B cell (primary cell): ENCODE measurements at regions not wholly inside any gene's neighbourhood (a gene's known extent, or its start where the extent isn't known, plus 50 kb on each side); places are given as distances from the start of the nearest gene placed in this dataset.

Experiments used
- ATAC-seq: fragments of 200-7000 bp; cut with Tn5 transposase; one replicate; pipeline ENCODE4 v1.10.0; 2021; ENCODE audit warnings: low read depth, mild to moderate bottlenecking, moderate number of reproducible peaks, moderate library complexity
- CTCF ChIA-PET: fragments of 350-600 bp; sonication (Branson Sonifier 250); formaldehyde crosslinking; loops from one replicate; lab custom pipeline; 2021; ENCODE audit warnings: antibody characterized with exemption, inconsistent platforms; lab: Charles Lee
- POLR2A ChIA-PET: fragments of 350-600 bp; sonication (Branson Sonifier 250); formaldehyde crosslinking; loops from one replicate; lab custom pipeline; 2021; ENCODE audit warnings: antibody characterized with exemption; lab: Charles Lee
- DNase-seq: peaks from one replicate; pipeline ENCODE4 v3.0.0; 2013
- H2AFZ ChIP-seq: 2 replicates; pipeline ENCODE4 v1.6.1; 2012; ENCODE audit warnings: mild to moderate bottlenecking, low read depth, low read length; ENCODE audit not compliant: insufficient read depth, poor library complexity, severe bottlenecking
- H3K27ac ChIP-seq, 2 donors: 1 replicate in 1 of 2; 2 replicates in 1 of 2; pipeline ENCODE4 v1.5.1; 2012 to 2013; ENCODE audit warnings: low read length in 2 of 2, mild to moderate bottlenecking in 2 of 2, moderate library complexity in 1 of 2
- H3K27me3 ChIP-seq, 4 experiments: fragments of 200-600 bp in 1 of 4; sonication (generic) in 1 of 4; replicated peaks in 1 of 4; 1 replicate in 2 of 4; 2 replicates in 2 of 4; pipeline versions ENCODE4 v1.6.1 to v1.7.0; 2013 to 2016; ENCODE audit warnings: low read length in 3 of 4, mild to moderate bottlenecking in 2 of 4, mixed read lengths in 1 of 4, moderate library complexity in 1 of 4; ENCODE audit not compliant: insufficient read depth in 4 of 4, control insufficient read depth in 3 of 4; ENCODE audit errors: control extremely low read depth in 1 of 4
- H3K36me3 ChIP-seq, 2 experiments: replicated peaks in 1 of 2; 1 replicate in 1 of 2; 2 replicates in 1 of 2; pipeline versions ENCODE4 v1.6.1 to v1.7.1; 2013; ENCODE audit warnings: low read length in 1 of 2; ENCODE audit not compliant: insufficient read depth in 2 of 2, control insufficient read depth in 1 of 2; ENCODE audit errors: control extremely low read depth in 1 of 2, extremely low read depth in 1 of 2
- H3K4me1 ChIP-seq, 2 donors: fragments of 200-600 bp in 1 of 2; sonication (generic) in 1 of 2; 1 replicate in 1 of 2; 2 replicates in 1 of 2; pipeline versions ENCODE4 v1.5.1 to v1.6.1; 2013 to 2017; ENCODE audit warnings: low read length in 2 of 2; ENCODE audit not compliant: control insufficient read depth in 2 of 2, insufficient read depth in 2 of 2
- H3K4me2 ChIP-seq: replicated peaks from 2 replicates; pipeline ENCODE3; 2012; ENCODE audit warnings: mild to moderate bottlenecking, low read depth, low read length; ENCODE audit not compliant: poor library complexity, severe bottlenecking
- H3K4me3 ChIP-seq, 5 experiments: fragments of 200-600 bp in 1 of 5; sonication (generic) in 1 of 5; 1 replicate in 3 of 5; 2 replicates in 2 of 5; pipeline versions ENCODE4 v1.5.1 to v1.7.0; 2011 to 2016; ENCODE audit warnings: low read length in 4 of 5, mild to moderate bottlenecking in 4 of 5, low read depth in 2 of 5, control low read depth in 1 of 5, moderate library complexity in 1 of 5; ENCODE audit not compliant: insufficient read depth in 1 of 5; ENCODE audit errors: control extremely low read depth in 1 of 5, extremely low read depth in 1 of 5
- H3K79me2 ChIP-seq: fragments of 200-600 bp; sonication (generic); one replicate; pipeline ENCODE4 v1.6.0; 2016; ENCODE audit warnings: low read length; ENCODE audit not compliant: control insufficient read depth, insufficient read depth
- H3K9ac ChIP-seq: fragments of 200-600 bp; sonication (generic); 2 replicates; pipeline ENCODE4 v1.6.1; 2017; ENCODE audit warnings: mild to moderate bottlenecking, low read length, moderate library complexity
- H3K9me3 ChIP-seq, 3 donors: one replicate each; pipeline versions ENCODE4 v1.6.1 to v1.7.1; 2013; ENCODE audit warnings: low read length in 2 of 3; ENCODE audit not compliant: control insufficient read depth in 2 of 3, insufficient read depth in 1 of 3; ENCODE audit errors: control extremely low read depth in 1 of 3
- H4K20me1 ChIP-seq: 2 replicates; pipeline ENCODE4 v1.6.0; 2012; ENCODE audit warnings: mild to moderate bottlenecking, low read length; ENCODE audit not compliant: insufficient read depth, control insufficient read depth, poor library complexity, severe bottlenecking
- H3K27ac Mint-ChIP-seq: one replicate; pipeline ENCODE4 v1.8.0; 2021; ENCODE audit warnings: mixed read lengths
- H3K27me3 Mint-ChIP-seq: one replicate; pipeline ENCODE4 v1.8.0; 2021; ENCODE audit warnings: mixed read lengths
- H3K4me1 Mint-ChIP-seq: one replicate; pipeline ENCODE4 v1.8.0; 2021; ENCODE audit warnings: mixed read lengths
- H3K4me3 Mint-ChIP-seq: one replicate; pipeline ENCODE4 v1.8.0; 2021; ENCODE audit warnings: mixed read lengths
- H3K9me3 Mint-ChIP-seq: one replicate; pipeline ENCODE4 v1.8.0; 2022; ENCODE audit warnings: mixed read lengths; ENCODE audit not compliant: insufficient read depth
- CTCF ChIP-seq: fragments of 200-600 bp; IDR thresholded peaks from one replicate; pipeline ENCODE4 v1.8.0; 2022; ENCODE audit warnings: antibody characterized with exemption, mild to moderate bottlenecking
- EZH2 ChIP-seq: IDR thresholded peaks from 2 replicates; pipeline ENCODE4 v1.6.1; 2012; ENCODE audit warnings: borderline replicate concordance, low read depth, mild to moderate bottlenecking, moderate library complexity, low read length; ENCODE audit not compliant: insufficient read depth, poor library complexity, severe bottlenecking
- WGBS: methylation state at CpG from one replicate; pipeline ENCODE4 v1.1.5; 2013; ENCODE audit warnings: missing lambda C conversion rate; ENCODE audit not compliant: insufficient coverage; 5-methylcytosine and 5-hydroxymethylcytosine counted together
- intact Hi-C: fragments of 100-400 bp; cut with micrococcal nuclease; formaldehyde crosslinking; loops from one replicate; pipeline ENCODE4 v1.10.0; 2022

- H3K36me3 ChIP-seq = no peaks in the 10 kb centered on the region
- no peak overlapping the region for H3K27ac ChIP-seq
- ATAC-seq (no peak), DNase-seq (peak; percentile 5)
- no peak overlapping the region for H3K4me2 ChIP-seq
- Mint-ChIP-seq H3K27ac (no peak overlapping the region), H3K4me3 (no peak overlapping the region), H3K9me3 (peaks cover 7% of the 10 kb centered on the region), H3K4me1 (no peaks in the 10 kb centered on the region), H3K27me3 (no peaks in the 10 kb centered on the region)
- H2AFZ ChIP-seq = no peak overlapping the region
- H3K27me3 ChIP-seq = no peaks in the 10 kb centered on the region
- no peaks in the 10 kb centered on the region for H4K20me1 ChIP-seq
- H3K9me3 ChIP-seq = peaks cover 0 to 11% (median 0%) of the 10 kb centered on the region in 3 donors
- no peak for TF ChIP-seq CTCF
- TF ChIP-seq EZH2 = no peak
- intact Hi-C loops = no loop called here
- CTCF ChIA-PET = no interaction called here
- no peaks in the 10 kb centered on the region for H3K4me1 ChIP-seq
- WGBS = 79% methylated on average over 9 of the region's 11 CpGs
- H3K9ac ChIP-seq = no peak overlapping the region
- H3K79me2 ChIP-seq = no peaks in the 10 kb centered on the region
- POLR2A ChIA-PET = no interaction called here
- H3K4me3 ChIP-seq = no peak overlapping the region
These were observed 204.9 kb upstream of the PTER start for GRCh38 chr10:16231734-16232435.

- whole genome bisulfite sequencing = no CpG with 5 or more reads among the region's 1 CpG
- no peak for ATAC-seq
- no peak overlapping the region for H3K4me3 ChIP-seq
- H4K20me1 ChIP-seq = no peaks in the 10 kb centered on the region
- POLR2A ChIA-PET = no interaction called here
- CTCF ChIA-PET = no interaction called here
- no peak overlapping the region for H3K9ac ChIP-seq
- H3K36me3 ChIP-seq = no peaks in the 10 kb centered on the region
- no peaks in the 10 kb centered on the region for H3K27me3 ChIP-seq
- Mint-ChIP-seq H3K27me3 (no peaks in the 10 kb centered on the region), H3K4me1 (no peaks in the 10 kb centered on the region), H3K9me3 (peaks cover 3% of the 10 kb centered on the region), H3K4me3 (no peak overlapping the region), H3K27ac (no peak overlapping the region)
- DNase-seq = no peak
- H3K79me2 ChIP-seq = no peaks in the 10 kb centered on the region
- TF ChIP-seq CTCF (no peak), EZH2 (no peak)
- no peak overlapping the region for H3K27ac ChIP-seq
- H3K4me2 ChIP-seq = no peak overlapping the region
- intact Hi-C loops = no loop called here
- no peak overlapping the region for H2AFZ ChIP-seq
- H3K4me1 ChIP-seq = no peaks in the 10 kb centered on the region
- H3K9me3 ChIP-seq = peaks cover 0 to 8% (median 0%) of the 10 kb centered on the region in 3 donors
These were observed 204.4 kb upstream of the PTER start for GRCh38 chr10:16232441-16232840.
